ENCODE measurements at regions not wholly inside any gene's neighbourhood (a gene's known extent, or its start where the extent isn't known, plus 50 kb on each side); places are given as distances from the start of the nearest gene placed in this dataset.

- no peak for TF ChIP-seq CTCF (conservative IDR thresholded peaks at IDR 0.05; ENCODE audit: low read length)
- TF ChIP-seq EZH2phosphoT487 (IDR thresholded peaks at IDR 0.05; ENCODE audit: borderline replicate concordance, low read depth, low read length) = no peak
These were observed 885.7 kb upstream of the RAG2 start for GRCh38 chr11:37483761-37484160.

All from OCI-LY7 (cell line).